A673 (cell line): ENCODE measurements at regions not wholly inside any gene's neighbourhood (a gene's known extent, or its start where the extent isn't known, plus 50 kb on each side); places are given as distances from the start of the nearest gene placed in this dataset.

Experiments used
- BruUV-seq: library from RNA; stranded (reverse); fragments of 400-500 nt; replicated peaks from 2 replicates; lab custom pipeline; 2021; lab: Mats Ljungman, UMichigan
- CTCF ChIA-PET: fragments of 300-600 bp; sonication (Branson Sonifier 250); formaldehyde crosslinking; loops from one replicate; lab custom pipeline; 2022; ENCODE audit warnings: antibody characterized with exemption; lab: Charles Lee
- POLR2A ChIA-PET: fragments of 300-600 bp; sonication (Branson Sonifier 250); formaldehyde crosslinking; loops from one replicate; lab custom pipeline; 2022; ENCODE audit warnings: antibody characterized with exemption; ENCODE audit not compliant: low non-redundant PET; lab: Charles Lee
- DNase-seq: peaks from one replicate; pipeline ENCODE4 v3.0.0-alpha.2; 2015; ENCODE audit warnings: low spot score
- H3K27ac ChIP-seq: fragments of 200-600 bp; sonication (generic); 2 replicates; pipeline ENCODE4 v1.5.1; 2016; ENCODE audit warnings: mixed run types, low read depth, mild to moderate bottlenecking, mixed read lengths, antibody characterized with exemption, low read length; ENCODE audit not compliant: poor library complexity, severe bottlenecking
- H3K27me3 ChIP-seq: fragments of 200-600 bp; sonication (generic); replicated peaks from 2 replicates; pipeline ENCODE4 v1.6.1; 2017; ENCODE audit warnings: mixed run types, low read depth, mild to moderate bottlenecking, mixed read lengths, antibody characterized with exemption, low read length; ENCODE audit not compliant: insufficient read depth, poor library complexity
- H3K36me3 ChIP-seq: fragments of 200-600 bp; sonication (generic); 2 replicates; pipeline ENCODE4 v1.6.1; 2016; ENCODE audit warnings: mixed run types, mild to moderate bottlenecking, mixed read lengths, antibody characterized with exemption, low read length; ENCODE audit not compliant: insufficient read depth, poor library complexity, severe bottlenecking
- H3K4me1 ChIP-seq: fragments of 200-600 bp; sonication (generic); 2 replicates; pipeline ENCODE4 v1.6.1; 2017; ENCODE audit warnings: mixed run types, mild to moderate bottlenecking, mixed read lengths, antibody characterized with exemption, low read length; ENCODE audit not compliant: insufficient read depth, poor library complexity, severe bottlenecking
- H3K4me3 ChIP-seq: fragments of 200-600 bp; sonication (generic); 2 replicates; pipeline ENCODE4 v1.5.1; 2016; ENCODE audit warnings: low read depth, mixed run types, mild to moderate bottlenecking, mixed read lengths, low read length; ENCODE audit not compliant: poor library complexity, severe bottlenecking
- H3K9me3 ChIP-seq: fragments of 200-600 bp; sonication (generic); 2 replicates; pipeline ENCODE4 v1.6.1; 2016; ENCODE audit warnings: mixed run types, low read depth, mild to moderate bottlenecking, mixed read lengths, antibody characterized with exemption, low read length; ENCODE audit not compliant: poor library complexity, severe bottlenecking
- EZH2 ChIP-seq: fragments of 200-600 bp; sonication (generic); IDR thresholded peaks from 2 replicates; pipeline ENCODE4 v1.6.1; 2017; ENCODE audit warnings: borderline replicate concordance, low read depth, mild to moderate bottlenecking, mixed read lengths, antibody characterized with exemption, low read length; ENCODE audit not compliant: poor library complexity, severe bottlenecking
- intact Hi-C: fragments of 100-400 bp; cut with micrococcal nuclease; formaldehyde crosslinking; loops from one replicate; pipeline ENCODE4 v1.10.0; 2022; ENCODE audit not compliant: unreplicated experiment
- TF ChIP-seq, protein P1 (sequence below): fragments of 300-800, 200-600 bp; sonication (generic); conservative IDR thresholded peaks from 2 replicates; pipeline ENCODE4 v1.5.1; 2017; ENCODE audit warnings: low read depth, mild to moderate bottlenecking, antibody characterized with exemption, low read length, moderate library complexity, mixed read lengths

DNA sequence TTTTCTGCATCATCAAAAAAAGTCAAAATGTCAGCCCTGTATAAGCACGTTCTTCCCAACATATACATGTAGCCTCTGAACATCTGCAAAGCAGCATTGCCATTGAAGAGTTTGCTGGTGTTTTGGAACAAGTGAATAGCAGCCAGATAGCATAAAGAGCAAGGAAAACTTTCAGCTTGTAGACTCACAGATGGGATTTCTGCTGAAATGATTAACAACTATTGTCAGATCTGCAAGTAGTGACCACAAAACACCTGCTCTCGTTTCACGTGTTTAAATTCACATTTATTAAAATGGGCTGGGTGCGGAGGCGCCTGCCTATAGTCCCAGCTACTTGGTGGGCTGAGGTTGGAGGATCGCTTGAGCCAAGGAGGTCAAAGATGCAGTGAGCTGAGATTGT is 123.7 kb downstream of the SPRY1 start:
- H3K27ac ChIP-seq, result no peak overlapping the region
- H3K36me3 ChIP-seq, result no peaks in the 10 kb centered on the region
- no peaks in the 10 kb centered on the region for H3K4me1 ChIP-seq
- CTCF ChIA-PET, result no interaction called here
- no peak overlapping the region for H3K4me3 ChIP-seq
- intact Hi-C loops, result no loop called here
- DNase-seq, result no peak
- H3K9me3 ChIP-seq, result no peaks in the 10 kb centered on the region
- TF ChIP-seq, protein P1, sequence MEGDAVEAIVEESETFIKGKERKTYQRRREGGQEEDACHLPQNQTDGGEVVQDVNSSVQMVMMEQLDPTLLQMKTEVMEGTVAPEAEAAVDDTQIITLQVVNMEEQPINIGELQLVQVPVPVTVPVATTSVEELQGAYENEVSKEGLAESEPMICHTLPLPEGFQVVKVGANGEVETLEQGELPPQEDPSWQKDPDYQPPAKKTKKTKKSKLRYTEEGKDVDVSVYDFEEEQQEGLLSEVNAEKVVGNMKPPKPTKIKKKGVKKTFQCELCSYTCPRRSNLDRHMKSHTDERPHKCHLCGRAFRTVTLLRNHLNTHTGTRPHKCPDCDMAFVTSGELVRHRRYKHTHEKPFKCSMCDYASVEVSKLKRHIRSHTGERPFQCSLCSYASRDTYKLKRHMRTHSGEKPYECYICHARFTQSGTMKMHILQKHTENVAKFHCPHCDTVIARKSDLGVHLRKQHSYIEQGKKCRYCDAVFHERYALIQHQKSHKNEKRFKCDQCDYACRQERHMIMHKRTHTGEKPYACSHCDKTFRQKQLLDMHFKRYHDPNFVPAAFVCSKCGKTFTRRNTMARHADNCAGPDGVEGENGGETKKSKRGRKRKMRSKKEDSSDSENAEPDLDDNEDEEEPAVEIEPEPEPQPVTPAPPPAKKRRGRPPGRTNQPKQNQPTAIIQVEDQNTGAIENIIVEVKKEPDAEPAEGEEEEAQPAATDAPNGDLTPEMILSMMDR, result no peak
- TF ChIP-seq EZH2, result no peak
- POLR2A ChIA-PET, result no interaction called here
- H3K27me3 ChIP-seq, result no peaks in the 10 kb centered on the region
- no TSS peak for BruUV-seq

DNA sequence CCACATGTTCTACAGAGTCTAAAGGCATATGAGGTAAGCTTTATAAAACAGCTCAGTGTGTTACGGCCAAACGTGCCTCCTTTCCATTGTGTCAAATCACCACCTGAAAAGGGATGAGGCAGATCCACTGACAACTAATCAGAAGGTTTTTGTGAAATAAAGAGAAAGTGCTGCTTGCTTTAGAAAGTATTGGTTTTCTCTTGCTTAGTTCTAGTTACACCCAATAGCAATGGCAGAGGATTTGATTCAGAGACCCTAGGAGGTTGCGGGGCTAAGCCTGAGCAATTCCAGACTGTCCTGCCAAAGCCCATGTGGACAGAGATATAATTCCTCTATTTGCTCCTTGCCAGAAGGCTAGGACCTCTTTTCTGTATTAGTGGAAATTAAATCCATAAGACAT is 125.5 kb downstream of the SPRY1 start:
- CTCF ChIA-PET, result no interaction called here

DNA sequence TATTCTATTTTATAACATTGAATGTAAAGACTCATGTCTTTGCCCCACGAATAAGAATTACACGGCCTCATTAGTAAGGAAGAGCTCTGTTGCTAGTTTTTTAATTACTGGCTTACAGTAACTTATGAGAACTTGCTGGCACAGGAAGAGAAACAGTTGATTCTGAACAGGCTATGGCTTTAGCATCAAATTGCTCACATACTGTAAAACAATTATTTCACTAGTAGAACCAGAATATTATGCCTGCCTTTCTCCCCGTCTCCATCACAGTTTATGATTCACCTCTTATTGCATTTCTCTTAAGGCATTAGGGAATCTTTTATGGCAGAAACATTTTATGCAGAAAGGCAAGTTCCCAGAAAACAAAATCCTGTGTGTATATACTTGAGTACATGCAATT is 126.1 kb downstream of the SPRY1 start:
- POLR2A ChIA-PET, result no interaction called here
- no TSS peak for BruUV-seq
- intact Hi-C loops, result no loop called here
- H3K4me1 ChIP-seq, result peaks cover 11% of the 10 kb centered on the region
- CTCF ChIA-PET, result no interaction called here
- no peaks in the 10 kb centered on the region for H3K27me3 ChIP-seq
- H3K27ac ChIP-seq, result no peak overlapping the region
- no peaks in the 10 kb centered on the region for H3K9me3 ChIP-seq
- no peaks in the 10 kb centered on the region for H3K36me3 ChIP-seq
- no peak overlapping the region for H3K4me3 ChIP-seq
- TF ChIP-seq, protein P1, result no peak
- TF ChIP-seq EZH2, result no peak
- DNase-seq, result no peak

More for the DNA sequence above, 125.5 kb downstream of the SPRY1 start:
- BruUV-seq, result no TSS peak
- intact Hi-C loops, result no loop called here
- H3K4me1 ChIP-seq, result peaks cover 11% of the 10 kb centered on the region
- H3K27ac ChIP-seq, result no peak overlapping the region
- POLR2A ChIA-PET, result no interaction called here
- no peak overlapping the region for H3K4me3 ChIP-seq
- no peaks in the 10 kb centered on the region for H3K27me3 ChIP-seq
- TF ChIP-seq, protein P1, result no peak
- no peak for TF ChIP-seq EZH2
- no peak for DNase-seq
- no peaks in the 10 kb centered on the region for H3K36me3 ChIP-seq
- H3K9me3 ChIP-seq, result no peaks in the 10 kb centered on the region
